Coronary artery (tissue), 2 donors: ENCODE measurements at regions not wholly inside any gene's neighbourhood (a gene's known extent, or its start where the extent isn't known, plus 50 kb on each side); places are given as distances from the start of the nearest gene placed in this dataset.
"Not testable (repeated sequence)": the region's sequence is repeated elsewhere in the genome, so short reads cannot be mapped to it uniquely, and the experiment has no call there.

Source experiments
- DNase-seq: peaks from one replicate; pipeline ENCODE4 v3.0.0-alpha.2; 2017; ENCODE audit warnings: low spot score
- H3K27ac ChIP-seq, 2 donors: fragments of 200-600 bp; sonication (generic); one replicate each; pipeline ENCODE4 v1.5.1; 2016 to 2019
- H3K4me3 ChIP-seq: fragments of 200-600 bp; sonication (generic); 2 replicates; pipeline ENCODE4 v1.5.1; 2016; ENCODE audit warnings: mild to moderate bottlenecking, moderate library complexity
- CTCF ChIP-seq: fragments of 200-600 bp; sonication (generic); IDR thresholded peaks from one replicate; pipeline ENCODE4 v1.5.1; 2019; ENCODE audit warnings: antibody characterized with exemption

GRCh38 chr6:26836657-26837056, 177.1 kb upstream of the ZNF322 start:
- H3K27ac ChIP-seq, DNase-seq, H3K4me3 ChIP-seq: not testable (repeated sequence)

DNA sequence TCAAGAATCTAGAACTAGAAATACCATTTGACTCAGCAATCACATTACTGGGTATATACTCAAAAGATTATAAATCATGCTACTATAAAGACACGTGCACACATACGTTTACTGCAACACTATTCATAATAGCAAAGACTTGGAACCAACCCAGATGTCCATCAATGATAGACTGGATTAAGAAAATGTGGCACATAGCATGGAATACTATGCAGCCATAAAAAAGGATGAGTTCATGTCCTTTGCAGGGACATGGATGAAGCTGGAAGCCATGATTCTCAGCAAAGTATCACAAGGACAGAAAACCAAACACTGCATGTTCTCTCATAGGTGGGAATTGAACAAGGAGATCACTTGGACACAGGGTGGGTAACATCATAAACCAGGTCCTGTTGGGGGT, 185.3 kb upstream of the ZNF322 start:
- not testable (repeated sequence) for H3K4me3 ChIP-seq, DNase-seq, H3K27ac ChIP-seq

DNA sequence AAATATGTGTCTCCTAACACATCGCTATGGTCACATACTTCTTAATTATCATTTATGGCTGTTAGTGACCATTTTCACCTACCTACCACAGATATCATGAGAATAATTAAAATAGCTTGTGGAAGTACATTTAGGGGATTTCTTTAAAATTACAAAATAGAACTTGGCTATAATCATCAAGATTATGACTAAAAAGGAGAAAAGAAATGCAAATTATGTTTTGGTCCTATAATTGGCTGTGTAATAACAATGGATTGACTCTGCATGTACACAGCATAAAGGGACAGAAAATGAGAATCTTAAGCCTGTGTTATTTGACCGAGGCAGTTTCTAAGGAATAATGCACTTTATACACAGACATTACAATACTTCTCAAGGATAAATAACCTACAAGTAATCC, 197.7 kb upstream of the ZNF322 start:
- not testable (repeated sequence) for H3K27ac ChIP-seq, DNase-seq, H3K4me3 ChIP-seq

DNA sequence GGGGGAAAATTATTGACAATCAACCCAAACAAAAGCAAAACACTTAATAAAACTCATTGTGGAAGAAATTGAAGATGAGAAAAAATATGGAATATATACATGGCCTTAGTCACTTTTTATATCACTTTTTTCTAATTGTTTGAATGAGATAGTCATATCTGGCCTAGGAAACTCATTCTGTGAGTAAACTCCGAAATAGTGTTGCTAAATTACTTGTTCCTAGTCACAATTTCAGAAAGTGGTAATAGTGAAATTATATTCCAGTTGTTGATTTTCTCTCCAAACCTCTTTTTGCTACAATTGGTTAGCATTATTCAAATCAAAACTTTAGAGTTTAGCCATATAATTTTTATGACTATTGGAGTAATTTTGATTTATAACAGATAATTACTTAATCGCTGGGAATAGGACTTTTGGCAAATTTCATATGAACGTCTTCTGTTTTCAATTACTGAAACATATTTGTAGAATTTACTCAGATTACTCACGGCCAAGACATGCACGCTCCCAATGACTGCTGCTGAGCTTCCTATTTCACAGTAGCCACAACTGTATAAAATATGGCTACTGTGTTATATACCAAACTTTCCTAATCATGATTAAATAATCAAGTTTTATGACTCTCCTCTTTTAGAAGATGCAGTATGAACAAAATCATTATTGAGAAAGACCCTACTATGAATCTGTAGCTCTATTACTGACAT, 199.7 kb upstream of the ZNF322 start:
- not testable (repeated sequence) for H3K27ac ChIP-seq, DNase-seq, H3K4me3 ChIP-seq

- not testable (repeated sequence) for H3K4me3 ChIP-seq, DNase-seq, H3K27ac ChIP-seq
These were observed 200.2 kb upstream of the ZNF322 start for GRCh38 chr6:26859771-26860163.

DNA sequence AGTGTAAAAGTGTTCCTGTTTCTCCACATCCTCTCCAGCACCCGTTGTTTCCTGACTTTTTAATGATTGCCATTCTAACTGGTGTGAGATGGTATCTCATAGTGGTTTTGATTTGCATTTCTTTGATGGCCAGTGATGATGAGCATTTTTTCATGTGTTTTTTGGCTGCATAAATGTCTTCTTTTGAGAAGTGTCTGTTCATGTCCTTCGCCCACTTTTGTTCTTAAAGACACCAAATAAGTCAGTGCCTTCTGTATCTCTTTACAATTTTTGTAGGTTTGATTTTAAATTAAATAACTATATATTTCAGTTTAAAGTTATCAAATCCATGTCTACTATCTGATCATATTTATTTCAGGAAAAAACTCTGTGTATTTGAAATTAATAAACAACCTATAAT, 202.4 kb upstream of the ZNF322 start:
- H3K27ac ChIP-seq, H3K4me3 ChIP-seq, DNase-seq: not testable (repeated sequence)

GRCh38 chr6:26863641-26864040, 204.1 kb upstream of the ZNF322 start:
- not testable (repeated sequence) for DNase-seq

GRCh38 chr6:26898785-26899184, 239.2 kb upstream of the ZNF322 start:
- not testable (repeated sequence) for H3K27ac ChIP-seq, DNase-seq, H3K4me3 ChIP-seq

More at GRCh38 chr6:26863641-26864040, 204.1 kb upstream of the ZNF322 start:
- not testable (repeated sequence) for H3K27ac ChIP-seq, H3K4me3 ChIP-seq

- H3K27ac ChIP-seq, DNase-seq, H3K4me3 ChIP-seq: not testable (repeated sequence)
These were observed 264.7 kb upstream of the ZNF322 start for GRCh38 chr6:26924206-26924605.

GRCh38 chr6:26928190-26928589, 268.6 kb upstream of the ZNF322 start:
- not testable (repeated sequence) for DNase-seq, H3K27ac ChIP-seq, H3K4me3 ChIP-seq

GRCh38 chr6:26937258-26937657, 277.7 kb upstream of the ZNF322 start:
- H3K4me3 ChIP-seq, H3K27ac ChIP-seq, DNase-seq: not testable (repeated sequence)

GRCh38 chr6:26951211-26951610, 291.7 kb upstream of the ZNF322 start:
- not testable (repeated sequence) for H3K27ac ChIP-seq, DNase-seq, H3K4me3 ChIP-seq

DNA sequence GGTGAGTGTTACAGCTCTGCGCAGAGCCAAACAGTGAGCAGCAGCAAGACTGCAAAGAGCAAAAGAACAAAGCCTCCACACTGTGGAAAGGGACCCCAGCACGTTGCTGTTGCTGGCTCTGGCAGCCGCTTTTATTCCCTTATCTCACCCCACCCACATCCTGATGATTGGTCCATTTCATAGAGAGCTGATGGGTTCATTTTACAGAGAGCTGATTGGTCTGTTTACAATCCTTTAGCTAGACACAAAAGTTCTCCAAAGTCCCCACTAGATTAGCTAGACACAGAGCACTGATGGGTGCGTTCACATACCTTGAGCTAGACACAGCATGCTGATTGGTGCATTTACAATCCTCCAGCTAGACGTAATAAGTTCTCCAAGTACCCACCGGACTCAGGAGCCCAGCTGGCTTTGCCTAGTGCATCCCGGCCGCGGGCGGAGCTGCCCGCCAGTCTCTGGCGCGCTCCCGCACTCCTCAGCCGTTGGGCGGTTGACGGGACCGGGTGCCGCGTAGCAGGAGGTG, 291.4 kb upstream of the PRSS16 start:
- H3K4me3 ChIP-seq = peak overlapping the region; percentile 93
- peak; percentile 33 for DNase-seq
- peak overlapping the region; percentile 75 to 96 for H3K27ac ChIP-seq

DNA sequence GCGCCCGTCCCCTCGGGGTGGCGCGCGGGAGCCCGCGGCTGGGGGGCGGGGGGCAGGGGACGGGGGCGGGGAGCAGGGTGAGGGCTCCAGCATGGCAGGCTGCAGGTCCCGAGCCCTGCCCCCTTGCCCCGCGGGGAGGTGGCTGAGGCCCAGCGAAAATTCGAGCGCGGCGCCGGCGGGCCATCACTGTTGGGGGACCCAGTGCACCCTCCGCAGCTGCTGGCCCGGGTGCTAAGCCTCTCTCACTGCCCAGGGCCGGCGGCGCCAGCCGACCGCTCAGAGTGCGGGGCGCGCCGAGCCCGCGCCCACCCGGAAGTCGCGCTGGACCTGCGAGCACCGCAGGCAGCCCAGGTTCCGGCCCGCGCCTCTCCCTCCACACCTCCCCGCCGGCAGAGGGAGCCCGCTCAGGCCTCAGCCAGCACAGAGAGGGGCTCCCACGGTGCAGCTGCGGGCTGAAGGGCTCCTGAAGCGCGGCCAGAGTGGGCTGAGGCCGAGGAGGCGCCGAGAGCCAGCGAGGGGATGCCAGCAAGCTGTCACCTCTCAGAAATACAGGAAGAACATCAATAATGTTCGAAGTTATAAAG, 290.8 kb upstream of the PRSS16 start:
- DNase-seq = peak; percentile 31
- TF ChIP-seq CTCF = peak; percentile 50
- H3K27ac ChIP-seq = peak overlapping the region; percentile 75 to 96
- H3K4me3 ChIP-seq = peak overlapping the region; percentile 93

DNA sequence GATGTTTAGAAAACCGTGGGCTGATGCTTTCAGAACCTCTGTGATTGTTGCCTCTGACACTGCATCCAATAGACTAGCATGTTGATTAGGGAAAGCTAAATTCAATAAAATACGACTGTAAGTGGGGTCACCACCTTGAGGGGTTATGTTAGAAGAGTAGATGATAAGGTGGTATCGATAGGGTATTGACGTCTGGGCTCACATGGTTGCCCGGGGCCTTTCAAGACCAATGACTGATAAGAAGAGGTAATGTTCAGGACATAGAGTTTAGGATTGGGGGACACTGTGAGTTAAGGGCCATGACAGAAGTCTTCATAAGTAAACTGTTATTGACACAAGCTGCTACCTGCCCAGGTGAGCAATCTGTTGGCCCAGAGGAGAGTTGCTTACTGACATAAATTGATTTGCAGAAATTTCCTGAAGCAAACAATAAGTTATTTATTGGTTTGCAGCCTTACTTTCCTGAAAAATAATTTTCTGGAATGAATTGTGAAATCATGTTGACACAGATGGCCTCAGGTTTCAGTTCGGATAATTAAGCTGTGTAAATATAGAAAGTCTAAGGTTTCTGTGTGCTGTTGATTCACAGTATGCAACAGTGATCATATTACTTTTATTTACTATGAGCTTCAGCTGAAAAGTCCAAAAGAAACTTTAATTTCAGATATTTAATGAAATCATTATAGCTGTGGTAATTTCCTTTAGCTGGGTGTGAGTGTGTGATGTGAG, 289.9 kb upstream of the PRSS16 start:
- DNase-seq, H3K27ac ChIP-seq: not testable (repeated sequence)
- H3K4me3 ChIP-seq = peak overlapping the region; percentile 93

GRCh38 chr6:26961236-26961635, 286.3 kb upstream of the PRSS16 start:
- not testable (repeated sequence) for DNase-seq, H3K27ac ChIP-seq, H3K4me3 ChIP-seq
